Fibroblast of the aortic adventitia (primary cell): ENCODE measurements at regions not wholly inside any gene's neighbourhood (a gene's known extent, or its start where the extent isn't known, plus 50 kb on each side); places are given as distances from the start of the nearest gene placed in this dataset.

Source experiments
- DNase-seq: peaks from one replicate; pipeline ENCODE4 v3.0.0-alpha.2; 2010; ENCODE audit warnings: low read depth
- H3K4me3 ChIP-seq: 2 replicates; pipeline ENCODE4 v1.5.1; 2011; ENCODE audit warnings: low read depth, mild to moderate bottlenecking, control low read depth, low read length, moderate library complexity
- TF ChIP-seq, protein P1 (sequence below): IDR thresholded peaks from 2 replicates; pipeline ENCODE4 v1.5.1; 2011; ENCODE audit warnings: mild to moderate bottlenecking, low read length, control low read depth, inconsistent platforms; ENCODE audit not compliant: insufficient read depth

GRCh38 chr3:20322085-20322484 lies 136.1 kb upstream of the SGO1 start:
- TF ChIP-seq, protein P1, sequence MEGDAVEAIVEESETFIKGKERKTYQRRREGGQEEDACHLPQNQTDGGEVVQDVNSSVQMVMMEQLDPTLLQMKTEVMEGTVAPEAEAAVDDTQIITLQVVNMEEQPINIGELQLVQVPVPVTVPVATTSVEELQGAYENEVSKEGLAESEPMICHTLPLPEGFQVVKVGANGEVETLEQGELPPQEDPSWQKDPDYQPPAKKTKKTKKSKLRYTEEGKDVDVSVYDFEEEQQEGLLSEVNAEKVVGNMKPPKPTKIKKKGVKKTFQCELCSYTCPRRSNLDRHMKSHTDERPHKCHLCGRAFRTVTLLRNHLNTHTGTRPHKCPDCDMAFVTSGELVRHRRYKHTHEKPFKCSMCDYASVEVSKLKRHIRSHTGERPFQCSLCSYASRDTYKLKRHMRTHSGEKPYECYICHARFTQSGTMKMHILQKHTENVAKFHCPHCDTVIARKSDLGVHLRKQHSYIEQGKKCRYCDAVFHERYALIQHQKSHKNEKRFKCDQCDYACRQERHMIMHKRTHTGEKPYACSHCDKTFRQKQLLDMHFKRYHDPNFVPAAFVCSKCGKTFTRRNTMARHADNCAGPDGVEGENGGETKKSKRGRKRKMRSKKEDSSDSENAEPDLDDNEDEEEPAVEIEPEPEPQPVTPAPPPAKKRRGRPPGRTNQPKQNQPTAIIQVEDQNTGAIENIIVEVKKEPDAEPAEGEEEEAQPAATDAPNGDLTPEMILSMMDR, result no peak
- no peak overlapping the region for H3K4me3 ChIP-seq
- DNase-seq, result no peak

DNA sequence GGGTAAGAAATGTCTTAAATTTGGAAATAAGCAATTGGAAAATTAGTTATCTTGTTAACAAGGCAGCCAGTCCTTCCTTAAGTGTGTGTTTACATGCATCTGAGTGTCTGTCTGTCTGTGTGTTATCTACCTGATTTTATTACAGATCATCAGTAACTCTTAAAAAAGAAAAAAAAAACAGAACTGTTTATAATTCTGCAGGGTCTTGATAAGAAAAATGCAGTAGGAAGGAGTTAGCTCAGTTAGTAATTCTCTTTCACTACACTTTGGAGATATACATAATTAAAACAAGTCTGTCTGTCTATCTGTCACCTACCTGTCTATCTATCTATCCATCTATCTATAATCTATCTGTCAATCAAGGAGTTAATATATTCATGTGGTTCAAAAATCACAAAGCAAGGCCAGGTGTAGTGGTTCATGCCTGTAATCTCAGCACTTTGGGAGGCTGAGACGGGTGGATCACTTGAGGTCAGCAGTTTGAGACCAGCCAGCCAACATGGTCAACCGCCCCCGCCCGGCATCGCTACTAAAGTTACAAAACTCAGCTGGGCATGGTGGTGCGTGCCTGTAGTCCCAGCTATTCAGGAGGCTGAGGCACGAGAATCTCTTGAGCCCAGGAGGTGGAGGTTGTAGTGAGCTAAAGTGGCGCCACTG lies 135.5 kb upstream of the SGO1 start:
- TF ChIP-seq, protein P1, result no peak
- no peak for DNase-seq

DNA sequence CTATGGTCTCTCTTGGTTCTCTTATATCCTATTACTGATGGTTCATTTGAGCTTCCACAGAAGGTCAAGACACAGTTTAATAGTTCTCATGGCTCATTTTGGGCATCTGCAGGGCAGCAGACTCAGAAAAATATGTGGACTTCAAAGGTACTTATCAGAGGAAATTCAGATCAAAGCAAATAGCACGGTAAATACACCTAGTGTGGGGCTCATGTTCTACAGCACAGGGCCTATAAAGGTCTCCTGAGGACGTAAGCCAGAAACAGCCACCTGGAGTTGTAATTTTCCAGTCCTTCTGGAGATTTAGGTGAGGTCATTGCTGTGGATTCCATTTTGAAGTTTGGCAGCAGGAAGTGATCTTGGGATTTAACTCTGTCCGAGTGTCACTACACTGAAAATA lies 134.5 kb upstream of the SGO1 start:
- TF ChIP-seq, protein P1, result no peak
- no peak overlapping the region for H3K4me3 ChIP-seq
- DNase-seq, result no peak

More for the DNA sequence above, 135.5 kb upstream of the SGO1 start:
- H3K4me3 ChIP-seq, result no peak overlapping the region

GRCh38 chr3:20319551-20319950 lies 133.5 kb upstream of the SGO1 start:
- H3K4me3 ChIP-seq, result no peak overlapping the region
- DNase-seq, result no peak
- TF ChIP-seq, protein P1, result no peak

DNA sequence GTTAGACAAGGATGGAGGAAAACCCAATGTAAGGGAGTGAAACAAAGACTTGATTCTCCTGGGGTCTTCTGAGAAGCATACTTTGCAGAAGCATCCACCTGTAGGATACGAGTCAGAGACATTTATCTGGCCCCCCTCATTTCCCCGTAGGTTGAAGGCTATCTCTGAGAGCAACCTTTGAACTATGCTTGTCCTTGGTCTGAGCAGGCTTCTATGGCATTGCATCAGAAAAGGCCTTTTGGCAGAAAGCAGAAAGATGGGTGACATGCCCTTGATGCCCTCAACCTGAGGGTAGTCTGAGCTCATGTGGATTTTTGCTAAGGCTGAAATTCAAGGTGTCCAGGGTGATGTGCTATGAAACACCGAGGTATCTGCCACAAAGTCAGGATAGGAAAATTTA lies 131.6 kb upstream of the SGO1 start:
- TF ChIP-seq, protein P1, result no peak
- no peak for DNase-seq
- H3K4me3 ChIP-seq, result no peak overlapping the region

- no peak overlapping the region for H3K4me3 ChIP-seq
- TF ChIP-seq, protein P1, result no peak
- no peak for DNase-seq
Observed at GRCh38 chr3:20316238-20316637, 130.2 kb upstream of the SGO1 start.

- no peak for DNase-seq
- TF ChIP-seq, protein P1, result no peak
- no peak overlapping the region for H3K4me3 ChIP-seq
Observed at GRCh38 chr3:20310629-20311028, 124.6 kb upstream of the SGO1 start.
